H9 (cell line): ENCODE measurements at regions not wholly inside any gene's neighbourhood (a gene's known extent, or its start where the extent isn't known, plus 50 kb on each side); places are given as distances from the start of the nearest gene placed in this dataset.

ENCODE experiments used
- DNase-seq: peaks from one replicate; pipeline ENCODE4 v3.0.0-alpha.2; 2017
- H2AFZ ChIP-seq: one replicate; pipeline ENCODE4 v1.6.1; 2013; ENCODE audit warnings: mild to moderate bottlenecking, low read length, control low read depth, moderate library complexity
- H2AK5ac ChIP-seq: 2 replicates; pipeline ENCODE4 v1.6.1; 2013; ENCODE audit warnings: low read length, control low read depth, mixed read lengths; ENCODE audit not compliant: insufficient read length
- H2BK120ac ChIP-seq: one replicate; pipeline ENCODE4 v1.6.1; 2013; ENCODE audit warnings: low read depth, mild to moderate bottlenecking, low read length, control low read depth, inconsistent platforms; ENCODE audit not compliant: poor library complexity, severe bottlenecking
- H2BK12ac ChIP-seq: 2 replicates; pipeline ENCODE4 v1.6.1; 2013; ENCODE audit warnings: low read length, control low read depth, mixed read lengths, low read depth; ENCODE audit not compliant: insufficient read length
- H2BK15ac ChIP-seq: 2 replicates; pipeline ENCODE4 v1.6.1; 2013; ENCODE audit warnings: low read depth, low read length, control low read depth
- H2BK20ac ChIP-seq: one replicate; pipeline ENCODE4 v1.6.1; 2013; ENCODE audit warnings: low read depth, mild to moderate bottlenecking, low read length, control low read depth, inconsistent platforms; ENCODE audit not compliant: poor library complexity, severe bottlenecking
- H2BK5ac ChIP-seq: 2 replicates; pipeline ENCODE4 v1.6.1; 2013; ENCODE audit warnings: low read length, control low read depth, mixed read lengths; ENCODE audit not compliant: insufficient read length
- H3K14ac ChIP-seq: 2 replicates; pipeline ENCODE4 v1.6.1; 2013; ENCODE audit warnings: low read length, control low read depth; ENCODE audit not compliant: insufficient read depth
- H3K18ac ChIP-seq: 2 replicates; pipeline ENCODE4 v1.6.1; 2013; ENCODE audit warnings: low read depth, mild to moderate bottlenecking, mixed read lengths, low read length, control low read depth; ENCODE audit not compliant: insufficient read length
- H3K23ac ChIP-seq: 2 replicates; pipeline ENCODE4 v1.6.1; 2013; ENCODE audit warnings: low read length, control low read depth, mixed read lengths, low read depth; ENCODE audit not compliant: insufficient read length
- H3K23me2 ChIP-seq: 2 replicates; pipeline ENCODE4 v1.6.1; 2013; ENCODE audit warnings: low read depth, mild to moderate bottlenecking, mixed read lengths, low read length, control low read depth; ENCODE audit not compliant: insufficient read length, poor library complexity, severe bottlenecking
- H3K27ac ChIP-seq: 2 replicates; pipeline ENCODE4 v1.5.1; 2013; ENCODE audit warnings: low read length, control low read depth, mixed read lengths, low read depth; ENCODE audit not compliant: insufficient read length
- H3K27me3 ChIP-seq: 2 replicates; pipeline ENCODE4 v1.6.1; 2013; ENCODE audit warnings: low read length, control low read depth, inconsistent platforms; ENCODE audit not compliant: insufficient read depth
- H3K4ac ChIP-seq: 2 replicates; pipeline ENCODE4 v1.6.1; 2013; ENCODE audit warnings: low read depth, mild to moderate bottlenecking, control low read depth, inconsistent platforms, low read length, moderate library complexity
- H3K4me1 ChIP-seq: 2 replicates; pipeline ENCODE4 v1.6.1; 2013; ENCODE audit warnings: low read length, control low read depth, inconsistent platforms; ENCODE audit not compliant: insufficient read depth
- H3K4me2 ChIP-seq: 2 replicates; pipeline ENCODE4 v1.6.1; 2013; ENCODE audit warnings: low read length, control low read depth, mixed read lengths; ENCODE audit not compliant: insufficient read length, insufficient read depth
- H3K56ac ChIP-seq: 2 replicates; pipeline ENCODE4 v1.6.1; 2013; ENCODE audit warnings: low read depth, mild to moderate bottlenecking, mixed read lengths, low read length, control low read depth; ENCODE audit not compliant: insufficient read length
- H3K79me1 ChIP-seq: 2 replicates; pipeline ENCODE4 v1.6.1; 2013; ENCODE audit warnings: low read depth, mild to moderate bottlenecking, moderate library complexity, low read length, control low read depth, inconsistent platforms; ENCODE audit not compliant: insufficient read depth, poor library complexity, severe bottlenecking
- H3K79me2 ChIP-seq: 2 replicates; pipeline ENCODE4 v1.6.1; 2013; ENCODE audit warnings: low read length, control low read depth, inconsistent platforms; ENCODE audit not compliant: insufficient read depth
- H3K9ac ChIP-seq: 2 replicates; pipeline ENCODE4 v1.6.1; 2013; ENCODE audit warnings: low read length, control low read depth, mixed read lengths; ENCODE audit not compliant: insufficient read length; ENCODE audit errors: extremely low read depth
- H3K9me3 ChIP-seq: one replicate; pipeline ENCODE4 v1.6.1; 2013; ENCODE audit warnings: low read depth, low read length, inconsistent platforms; ENCODE audit not compliant: control insufficient read depth
- H3T11ph ChIP-seq: one replicate; pipeline ENCODE4 v1.6.1; 2013; ENCODE audit warnings: mild to moderate bottlenecking, low read length, control low read depth, inconsistent platforms
- H4K20me1 ChIP-seq: one replicate; pipeline ENCODE4 v1.6.1; 2013; ENCODE audit not compliant: control insufficient read depth, insufficient read length, insufficient read depth
- H4K5ac ChIP-seq: 2 replicates; pipeline ENCODE4 v1.6.1; 2013; ENCODE audit warnings: low read depth, mild to moderate bottlenecking, mixed read lengths, low read length, control low read depth; ENCODE audit not compliant: insufficient read length
- H4K8ac ChIP-seq: replicated peaks from 2 replicates; pipeline ENCODE4 v1.6.1; 2013; ENCODE audit warnings: low read length, control low read depth, mixed read lengths, low read depth; ENCODE audit not compliant: insufficient read length
- H4K91ac ChIP-seq: 2 replicates; pipeline ENCODE4 v1.6.1; 2013; ENCODE audit warnings: low read depth, mild to moderate bottlenecking, moderate library complexity, mixed read lengths, low read length, control low read depth; ENCODE audit not compliant: insufficient read length
- H3K27ac Mint-ChIP-seq, 3 experiments: 2 replicates in 2 of 3; 3 replicates in 1 of 3; pipeline ENCODE4 v1.8.0; 2020 to 2021; ENCODE audit warnings: mixed read lengths in 3 of 3, mild to moderate bottlenecking in 1 of 3, moderate library complexity in 1 of 3
- H3K27me3 Mint-ChIP-seq: 2 replicates; pipeline ENCODE4 v1.8.0; 2021; ENCODE audit warnings: low read depth, mild to moderate bottlenecking, moderate library complexity, mixed read lengths
- H3K36me3 Mint-ChIP-seq, 3 experiments: 2 replicates in 2 of 3; 3 replicates in 1 of 3; pipeline ENCODE4 v1.8.0; 2020 to 2021; ENCODE audit warnings: low read depth in 3 of 3, mixed read lengths in 3 of 3; ENCODE audit not compliant: insufficient read depth in 1 of 3
- H3K4me1 Mint-ChIP-seq, 2 experiments: 2 replicates each; pipeline ENCODE4 v1.8.0; 2020; ENCODE audit warnings: mixed read lengths in 2 of 2
- H3K4me3 Mint-ChIP-seq, 2 experiments: 2 replicates in 1 of 2; 3 replicates in 1 of 2; pipeline ENCODE4 v1.8.0; 2020 to 2021; ENCODE audit warnings: mild to moderate bottlenecking in 2 of 2, mixed read lengths in 2 of 2, moderate library complexity in 1 of 2
- H3K9me3 Mint-ChIP-seq, 2 experiments: 2 replicates in 1 of 2; 3 replicates in 1 of 2; pipeline ENCODE4 v1.8.0; 2020; ENCODE audit warnings: mild to moderate bottlenecking in 2 of 2, mixed read lengths in 2 of 2, moderate library complexity in 1 of 2
- CTCF ChIP-seq: fragments of 200-600 bp; sonication (generic); conservative IDR thresholded peaks from 3 replicates; pipeline ENCODE4 v1.8.0; 2021; ENCODE audit warnings: antibody characterized with exemption, mild to moderate bottlenecking
- WGBS: extraction: QIAGEN DNeasy Blood & Tissue Kit; methylation state at CpG from one replicate; pipeline ENCODE4 v1.1.7; 2013; ENCODE audit warnings: missing lambda C conversion rate, low lambda C conversion rate, mixed read lengths; ENCODE audit not compliant: insufficient read length; ENCODE audit errors: extremely low coverage; 5-methylcytosine and 5-hydroxymethylcytosine counted together

GRCh38 chr3:66602237-66602636 is 101.4 kb upstream of the LRIG1 start:
- Histone ChIP-seq H3K9me3 (no peaks in the 10 kb centered on the region), H2BK5ac (no peak overlapping the region), H3K14ac (no peak overlapping the region), H3K79me2 (no peaks in the 10 kb centered on the region), H3K18ac (no peak overlapping the region), H3K4ac (no peak overlapping the region), H3K4me1 (peaks cover 2% of the 10 kb centered on the region; the same call in 1 of the 2 replicates), H3K4me2 (no peak overlapping the region), H4K91ac (no peak overlapping the region), H3T11ph (no peak overlapping the region), H2BK120ac (no peak overlapping the region), H2AK5ac (no peak overlapping the region), H2BK12ac (no peak overlapping the region), H3K9ac (no peak overlapping the region), H2BK15ac (no peak overlapping the region), H3K27ac (no peak overlapping the region), H3K56ac (no peak overlapping the region), H4K20me1 (no peaks in the 10 kb centered on the region), H3K27me3 (no peaks in the 10 kb centered on the region), H3K79me1 (no peaks in the 10 kb centered on the region), H4K8ac (no peak overlapping the region), H4K5ac (no peak overlapping the region), H3K23ac (no peak overlapping the region), H2AFZ (no peak overlapping the region), H3K23me2 (no peaks in the 10 kb centered on the region), H2BK20ac (no peak overlapping the region)
- H3K27ac Mint-ChIP-seq = no peak overlapping the region
- no peaks in the 10 kb centered on the region for H3K36me3 Mint-ChIP-seq
- TF ChIP-seq CTCF = no peak
- WGBS = 100% methylated on average over 1 of the region's 4 CpGs
- DNase-seq = no peak
- no peaks in the 10 kb centered on the region for H3K9me3 Mint-ChIP-seq
- H3K27me3 Mint-ChIP-seq = no peaks in the 10 kb centered on the region
- H3K4me3 Mint-ChIP-seq = no peak overlapping the region
- peaks cover 16 to 26% of the 10 kb centered on the region in 2 experiments for H3K4me1 Mint-ChIP-seq
